Activated naive CD4-positive, alpha-beta T cell (primary cell): ENCODE measurements at regions not wholly inside any gene's neighbourhood (a gene's known extent, or its start where the extent isn't known, plus 50 kb on each side); places are given as distances from the start of the nearest gene placed in this dataset.
A peak's percentile ranks its signal among the peaks of the same experiment; 100 is the strongest.
"Not testable (repeated sequence)": the region's sequence is repeated elsewhere in the genome, so short reads cannot be mapped to it uniquely, and the experiment has no call there.

Experiments
- DNase-seq, 4 experiments: peaks; one replicate each; lab custom pipeline; 2025; lab: John Stamatoyannopoulos, UW

GRCh38 chr9:97248252-97248651 is 59.2 kb upstream of the CCDC180 start:
- not testable (repeated sequence) for DNase-seq

- no peak for DNase-seq
These were observed 63.9 kb upstream of the CCDC180 start for GRCh38 chr9:97243606-97244005.

GRCh38 chr9:97241430-97241829 is 66.0 kb upstream of the CCDC180 start:
- DNase-seq: not testable (repeated sequence)

GRCh38 chr9:97237951-97238889 is 69.2 kb upstream of the CCDC180 start:
- DNase-seq: peak; percentile 31 to 69 (median 48)

- no peak for DNase-seq
These were observed 70.1 kb upstream of the CCDC180 start for GRCh38 chr9:97237311-97237786.

- not testable (repeated sequence) for DNase-seq
These were observed 74.5 kb upstream of the CCDC180 start for GRCh38 chr9:97233009-97233400.

GRCh38 chr9:97232060-97233008 is 75.1 kb upstream of the CCDC180 start:
- DNase-seq: not testable (repeated sequence)

GRCh38 chr9:97222393-97222792 is 85.1 kb upstream of the CCDC180 start:
- not testable (repeated sequence) for DNase-seq

- DNase-seq: peak in 2 of 4 experiments; percentile 32 to 36
These were observed 85.7 kb upstream of the CCDC180 start for GRCh38 chr9:97221478-97222355.

- no peak for DNase-seq
These were observed 86.5 kb upstream of the CCDC180 start for GRCh38 chr9:97220894-97221477.

- DNase-seq: not testable (repeated sequence)
These were observed 87.1 kb upstream of the CCDC180 start for GRCh38 chr9:97220396-97220795.

- DNase-seq: not testable (repeated sequence)
These were observed 87.9 kb upstream of the CCDC180 start for GRCh38 chr9:97219443-97220140.

- DNase-seq: not testable (repeated sequence)
These were observed 92.3 kb upstream of the CCDC180 start for GRCh38 chr9:97215127-97215526.

GRCh38 chr9:97214556-97214955 is 92.9 kb upstream of the CCDC180 start:
- DNase-seq: not testable (repeated sequence)

GRCh38 chr9:97199683-97200082 is 107.8 kb upstream of the CCDC180 start:
- not testable (repeated sequence) for DNase-seq

GRCh38 chr9:97193767-97194166 is 113.7 kb upstream of the CCDC180 start:
- DNase-seq: not testable (repeated sequence)

- DNase-seq: no peak
These were observed 118.9 kb upstream of the CCDC180 start for GRCh38 chr9:97188545-97188944.

GRCh38 chr9:97187706-97188105 is 119.8 kb upstream of the CCDC180 start:
- not testable (repeated sequence) for DNase-seq

- no peak for DNase-seq
These were observed 121.0 kb upstream of the CCDC180 start for GRCh38 chr9:97186493-97186892.

- DNase-seq: not testable (repeated sequence)
These were observed 124.9 kb upstream of the CCDC180 start for GRCh38 chr9:97182532-97182931.
